ENCODE measurements at regions not wholly inside any gene's neighbourhood (a gene's known extent, or its start where the extent isn't known, plus 50 kb on each side); places are given as distances from the start of the nearest gene placed in this dataset.

GRCh38 chr3:187802203-187802927 is 57.1 kb upstream of the BCL6 start:
- H3K4me3 ChIP-seq (ENCODE audit: low read depth, low read length), result no peak overlapping the region
- no peak for TF ChIP-seq CTCF (IDR thresholded peaks at IDR 0.05; ENCODE audit: insufficient read depth, low read length, missing control alignments)
- CTCF ChIA-PET, result interaction anchor here (1.4 kb wide), 1 partner anchor 8 kb away, joined by 3 read pairs; no protein-coding TSS in a partner anchor
- no peak for DNase-seq (ENCODE audit: low read depth, low spot score)
- POLR2A ChIA-PET, result no interaction called here

GRCh38 chr3:187802928-187803259 is 57.6 kb upstream of the BCL6 start:
- DNase-seq (ENCODE audit: low read depth, low spot score), result no peak
- ChIA-PET CTCF (no interaction called here), POLR2A (no interaction called here)
- no peak for TF ChIP-seq CTCF (IDR thresholded peaks at IDR 0.05; ENCODE audit: insufficient read depth, low read length, missing control alignments)
- no peak overlapping the region for H3K4me3 ChIP-seq (ENCODE audit: low read depth, low read length)

- no peak overlapping the region for H3K4me3 ChIP-seq (ENCODE audit: low read depth, low read length)
- ChIA-PET CTCF (no interaction called here), POLR2A (no interaction called here)
- DNase-seq (ENCODE audit: low read depth, low spot score), result no peak
- TF ChIP-seq CTCF (IDR thresholded peaks at IDR 0.05; ENCODE audit: insufficient read depth, low read length, missing control alignments), result no peak
Measured at GRCh38 chr3:187804120-187804744, 59.0 kb upstream of the BCL6 start.

- no peak for DNase-seq (ENCODE audit: low read depth, low spot score)
- CTCF ChIA-PET, result no interaction called here
- no peak overlapping the region for H3K4me3 ChIP-seq (ENCODE audit: low read depth, low read length)
- POLR2A ChIA-PET, result no interaction called here
- TF ChIP-seq CTCF (IDR thresholded peaks at IDR 0.05; ENCODE audit: insufficient read depth, low read length, missing control alignments), result no peak
Measured at GRCh38 chr3:187804745-187805121, 59.5 kb upstream of the BCL6 start.

GRCh38 chr3:187805774-187806173 is 60.5 kb upstream of the BCL6 start:
- ChIA-PET POLR2A (no interaction called here), CTCF (no interaction called here)
- TF ChIP-seq CTCF (IDR thresholded peaks at IDR 0.05; ENCODE audit: insufficient read depth, low read length, missing control alignments), result no peak
- no peak overlapping the region for H3K4me3 ChIP-seq (ENCODE audit: low read depth, low read length)
- DNase-seq (ENCODE audit: low read depth, low spot score), result no peak

- CTCF ChIA-PET, result interaction anchor here (0.6 to 1.2 kb wide), 2 partner anchors 10 to 64 kb away, joined by 3 to 4 read pairs; no protein-coding TSS in a partner anchor
- no peak for TF ChIP-seq CTCF (IDR thresholded peaks at IDR 0.05; ENCODE audit: insufficient read depth, low read length, missing control alignments)
- POLR2A ChIA-PET, result interaction anchor here (0.5 kb wide), 1 partner anchor 467 kb away, joined by 3 read pairs; no protein-coding TSS in a partner anchor
- peak; percentile 42 for DNase-seq (ENCODE audit: low read depth, low spot score)
- H3K4me3 ChIP-seq (ENCODE audit: low read depth, low read length), result no peak overlapping the region
Measured at GRCh38 chr3:187807086-187807862, 62.0 kb upstream of the BCL6 start.
